Ovary (tissue), 7 donors: ENCODE measurements at regions not wholly inside any gene's neighbourhood (a gene's known extent, or its start where the extent isn't known, plus 50 kb on each side); places are given as distances from the start of the nearest gene placed in this dataset.

Experiments used
- DNase-seq, 5 donors: peaks; one replicate each; pipeline ENCODE4 v3.0.0-alpha.2; 2019 to 2020
- H3K27ac ChIP-seq, 2 donors: fragments of 200-600 bp; one replicate each; pipeline versions ENCODE4 v1.5.1 to v1.8.0; 2019 to 2022
- H3K27me3 ChIP-seq: fragments of 200-600 bp; one replicate; pipeline ENCODE4 v1.8.0; 2022
- H3K36me3 ChIP-seq: fragments of 200-600 bp; sonication (generic); one replicate; pipeline ENCODE4 v1.5.1; 2019
- H3K4me1 ChIP-seq: one replicate; pipeline ENCODE4 v1.8.1; 2013; ENCODE audit warnings: mild to moderate bottlenecking, moderate library complexity; ENCODE audit not compliant: insufficient read depth
- H3K4me3 ChIP-seq: fragments of 200-600 bp; sonication (generic); one replicate; pipeline ENCODE4 v1.5.1; 2017
- H3K9me3 ChIP-seq, 2 donors: fragments of 200-600 bp in 1 of 2; sonication (generic) in 1 of 2; one replicate each; pipeline versions ENCODE4 v1.5.1 to v1.8.1; 2013 to 2019; ENCODE audit warnings: mild to moderate bottlenecking in 1 of 2, moderate library complexity in 1 of 2
- EP300 ChIP-seq: sonication (generic); formaldehyde crosslinking; IDR thresholded peaks from one replicate; pipeline ENCODE4 v1.6.1; 2017; ENCODE audit warnings: antibody characterized with exemption
- POLR2A ChIP-seq: fragments of 450-650 bp; IDR thresholded peaks from one replicate; pipeline ENCODE4 v1.6.1; 2017; ENCODE audit warnings: antibody characterized with exemption, mild to moderate bottlenecking, moderate library complexity
- WGBS, 3 donors: extraction: QIAGEN DNeasy Blood & Tissue Kit in 1 of 3; methylation state at CpG; one replicate each; pipeline versions ENCODE4 v1.1.5 to v1.1.7; 2013 to 2017; 5-methylcytosine and 5-hydroxymethylcytosine counted together
- intact Hi-C, 4 donors: fragments of 100-400 bp; cut with DNase I; formaldehyde crosslinking; loops; one replicate each; pipeline versions ENCODE4 v1.11.0 to v1.15.1; 2022 to 2023
- TF ChIP-seq, protein P1 (sequence below), 3 donors: fragments of 450-650 bp in 2 of 3; fragments of 200-600 bp in 1 of 3; IDR thresholded peaks; one replicate each; pipeline versions ENCODE4 v1.5.1 to v1.8.0; 2016 to 2022; ENCODE audit warnings: antibody characterized with exemption in 3 of 3, mild to moderate bottlenecking in 1 of 3
- donor health status: DM: no; HTN: no; CAD: no; lungs with moderate emphysema.
- donor health status: DM: no; HTN: no; CAD: no.
- donor health status: Bipolar disorder and iron deficiency.
- donor health status: DM: no; HTN: no; CAD: no.
- donor health status: DM: yes; HTN: yes; CAD: no.

DNA sequence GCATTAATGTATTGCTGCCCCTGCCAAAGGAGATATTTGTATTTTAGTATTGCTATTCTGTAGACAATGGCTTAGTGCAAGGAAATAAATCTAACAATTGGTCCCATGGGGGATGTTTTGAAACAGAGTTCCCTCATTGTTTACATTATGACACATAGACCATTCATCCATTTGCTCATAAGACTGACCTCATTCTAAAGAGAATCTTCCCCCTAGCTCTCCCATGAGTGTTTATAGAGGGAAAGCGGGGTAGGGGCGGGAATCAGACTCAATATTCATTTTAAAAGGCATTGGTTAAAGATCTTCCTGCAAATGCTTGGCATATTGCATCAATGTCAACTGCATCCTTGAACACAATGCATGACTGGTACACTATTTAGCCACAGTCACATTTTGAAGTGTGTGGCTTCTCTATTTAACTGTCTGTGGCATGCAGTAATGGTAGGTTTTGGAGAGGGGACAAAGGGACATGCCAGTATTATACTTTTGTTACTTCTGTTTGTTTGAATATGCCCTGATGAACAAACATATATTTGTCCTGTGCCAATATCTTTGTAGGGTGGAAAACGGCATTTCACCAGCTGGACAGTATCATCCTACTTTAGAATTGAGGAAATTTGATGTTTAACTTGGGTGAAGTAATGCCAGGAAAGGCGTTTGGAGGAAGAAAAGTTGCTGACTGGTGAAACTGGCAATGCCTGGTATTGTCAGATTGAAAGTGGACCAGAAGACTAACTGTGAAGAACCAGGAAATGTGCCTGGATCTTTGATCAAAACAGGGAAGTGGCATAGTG, 84.1 kb upstream of the MEGF10 start:
- 77 to 81% (median 80%) methylated on average over 4 of the region's 4 CpGs for WGBS, 3 donors
- DNase-seq: no peak
- Histone ChIP-seq H3K4me1 (no peaks in the 10 kb centered on the region), H3K27ac (no peak overlapping the region), H3K27me3 (no peaks in the 10 kb centered on the region), H3K36me3 (no peaks in the 10 kb centered on the region), H3K4me3 (no peak overlapping the region), H3K9me3 (no peaks in the 10 kb centered on the region)
- TF ChIP-seq EP300 (no peak), POLR2A (no peak)
- TF ChIP-seq, protein P1, sequence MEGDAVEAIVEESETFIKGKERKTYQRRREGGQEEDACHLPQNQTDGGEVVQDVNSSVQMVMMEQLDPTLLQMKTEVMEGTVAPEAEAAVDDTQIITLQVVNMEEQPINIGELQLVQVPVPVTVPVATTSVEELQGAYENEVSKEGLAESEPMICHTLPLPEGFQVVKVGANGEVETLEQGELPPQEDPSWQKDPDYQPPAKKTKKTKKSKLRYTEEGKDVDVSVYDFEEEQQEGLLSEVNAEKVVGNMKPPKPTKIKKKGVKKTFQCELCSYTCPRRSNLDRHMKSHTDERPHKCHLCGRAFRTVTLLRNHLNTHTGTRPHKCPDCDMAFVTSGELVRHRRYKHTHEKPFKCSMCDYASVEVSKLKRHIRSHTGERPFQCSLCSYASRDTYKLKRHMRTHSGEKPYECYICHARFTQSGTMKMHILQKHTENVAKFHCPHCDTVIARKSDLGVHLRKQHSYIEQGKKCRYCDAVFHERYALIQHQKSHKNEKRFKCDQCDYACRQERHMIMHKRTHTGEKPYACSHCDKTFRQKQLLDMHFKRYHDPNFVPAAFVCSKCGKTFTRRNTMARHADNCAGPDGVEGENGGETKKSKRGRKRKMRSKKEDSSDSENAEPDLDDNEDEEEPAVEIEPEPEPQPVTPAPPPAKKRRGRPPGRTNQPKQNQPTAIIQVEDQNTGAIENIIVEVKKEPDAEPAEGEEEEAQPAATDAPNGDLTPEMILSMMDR (IDR thresholded peaks at IDR 0.05): no peak
- intact Hi-C loops: no loop called here

DNA sequence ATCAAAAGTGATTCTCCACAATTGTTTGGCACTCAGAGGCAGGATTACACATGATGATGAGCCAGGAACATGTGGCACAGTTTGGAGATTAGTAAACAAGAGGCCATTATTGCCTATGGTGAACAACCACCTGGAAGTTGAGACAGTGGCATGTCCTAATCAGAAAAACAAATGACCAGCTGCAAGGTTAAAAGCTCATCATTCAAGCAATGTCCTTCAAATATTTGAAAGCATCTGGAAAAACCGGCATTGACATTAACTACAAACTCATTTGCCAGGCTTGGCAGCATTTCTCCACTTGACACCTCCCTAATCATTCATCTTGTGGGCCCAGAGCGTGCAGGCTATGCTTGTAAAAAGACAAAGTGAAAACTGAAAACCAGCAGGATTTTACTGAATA, 80.6 kb upstream of the MEGF10 start:
- Histone ChIP-seq H3K4me3 (no peak overlapping the region), H3K4me1 (no peaks in the 10 kb centered on the region), H3K9me3 (no peaks in the 10 kb centered on the region), H3K27ac (no peak overlapping the region), H3K36me3 (no peaks in the 10 kb centered on the region), H3K27me3 (no peaks in the 10 kb centered on the region)
- DNase-seq: no peak
- intact Hi-C loops: no loop called here
- TF ChIP-seq EP300 (no peak), POLR2A (no peak)
- TF ChIP-seq, protein P1 (IDR thresholded peaks at IDR 0.05): no peak
- 7 to 24% (median 21%) methylated on average over 2 of the region's 2 CpGs for WGBS, 3 donors

DNA sequence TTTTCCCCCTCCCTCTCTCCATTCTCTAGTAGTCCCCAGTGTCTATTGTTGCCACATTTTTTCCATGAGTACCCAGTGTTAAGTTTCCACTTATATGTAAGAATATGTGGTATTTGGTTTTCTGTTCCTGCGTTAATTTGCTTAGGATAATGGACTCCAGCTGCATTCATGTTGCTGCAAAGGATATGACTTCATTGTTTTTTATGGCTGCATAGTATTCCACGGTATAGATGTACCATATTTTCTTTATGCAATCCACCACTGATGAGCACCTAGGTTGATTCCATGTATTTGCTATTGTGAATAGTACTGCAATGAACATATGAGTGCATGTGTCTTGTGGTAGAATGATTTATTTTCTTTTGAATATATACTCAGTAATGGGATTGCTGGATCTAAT, 77.4 kb upstream of the MEGF10 start:
- no peaks in the 10 kb centered on the region for H3K4me1 ChIP-seq
- no peaks in the 10 kb centered on the region for H3K27me3 ChIP-seq
- DNase-seq: no peak
- no peaks in the 10 kb centered on the region for H3K36me3 ChIP-seq
- intact Hi-C loops: no loop called here
- 90 to 97% (median 94%) methylated on average over 2 of the region's 2 CpGs for WGBS, 3 donors
- TF ChIP-seq, protein P1 (IDR thresholded peaks at IDR 0.05): no peak
- TF ChIP-seq EP300 (no peak), POLR2A (no peak)
- H3K9me3 ChIP-seq: no peaks in the 10 kb centered on the region
- H3K4me3 ChIP-seq: no peak overlapping the region
- H3K27ac ChIP-seq: no peak overlapping the region

DNA sequence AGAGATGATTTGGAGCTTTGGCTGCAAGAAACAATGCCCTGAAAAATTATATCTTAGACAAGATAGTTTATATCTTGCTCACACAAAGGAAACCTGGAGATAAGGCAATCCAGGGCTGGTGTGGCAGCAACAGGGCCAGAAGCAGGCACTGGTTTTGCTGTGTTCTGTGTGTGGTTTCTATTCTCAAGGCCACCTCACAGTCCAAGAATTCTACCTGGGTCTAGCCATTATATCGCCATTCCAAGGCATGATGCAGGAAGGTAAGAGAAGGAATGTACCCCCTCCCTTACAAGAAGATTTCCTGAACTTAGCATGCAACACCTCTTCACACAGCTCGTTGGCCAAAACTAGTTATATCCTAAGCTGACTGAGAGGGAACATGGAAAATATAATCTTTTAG, 74.5 kb upstream of the MEGF10 start:
- no peaks in the 10 kb centered on the region for H3K27me3 ChIP-seq
- intact Hi-C loops: no loop called here
- DNase-seq: no peak
- H3K9me3 ChIP-seq: no peaks in the 10 kb centered on the region
- no peaks in the 10 kb centered on the region for H3K36me3 ChIP-seq
- H3K4me3 ChIP-seq: no peak overlapping the region
- TF ChIP-seq, protein P1 (IDR thresholded peaks at IDR 0.05): no peak
- no peak for TF ChIP-seq POLR2A
- no peak for TF ChIP-seq EP300
- WGBS, 3 donors: 73 to 76% (median 73%) methylated on average over 2 of the region's 2 CpGs
- no peaks in the 10 kb centered on the region for H3K4me1 ChIP-seq
- no peak overlapping the region for H3K27ac ChIP-seq
